COR-L47 (cell line): ENCODE measurements at regions not wholly inside any gene's neighbourhood (a gene's known extent, or its start where the extent isn't known, plus 50 kb on each side); places are given as distances from the start of the nearest gene placed in this dataset.

ENCODE experiments used
- DNase-seq: peaks from one replicate; lab custom pipeline; 2025; lab: John Stamatoyannopoulos, UW

- no peak for DNase-seq
Observed at GRCh38 chr2:120991441-120991840, 255.8 kb downstream of the GLI2 start.

GRCh38 chr2:120992791-120993555 lies 257.3 kb downstream of the GLI2 start:
- no peak for DNase-seq

GRCh38 chr2:120993661-120994060 lies 258.0 kb downstream of the GLI2 start:
- no peak for DNase-seq

- DNase-seq = no peak
Observed at GRCh38 chr2:120994301-120994995, 258.8 kb downstream of the GLI2 start.

- no peak for DNase-seq
Observed at GRCh38 chr2:120995152-120995551, 259.5 kb downstream of the GLI2 start.

GRCh38 chr2:120995656-120996190 lies 260.1 kb downstream of the GLI2 start:
- DNase-seq = no peak

GRCh38 chr2:120999377-121000097 lies 263.9 kb downstream of the GLI2 start:
- DNase-seq = no peak

- DNase-seq = no peak
Observed at GRCh38 chr2:121000804-121001203, 265.1 kb downstream of the GLI2 start.

GRCh38 chr2:121001641-121002040 lies 266.0 kb downstream of the GLI2 start:
- DNase-seq = no peak

GRCh38 chr2:121002597-121002996 lies 266.9 kb downstream of the GLI2 start:
- no peak for DNase-seq

- no peak for DNase-seq
Observed at GRCh38 chr2:121003391-121003790, 267.7 kb downstream of the GLI2 start.

GRCh38 chr2:121004359-121004758 lies 268.7 kb downstream of the GLI2 start:
- no peak for DNase-seq

GRCh38 chr2:121004950-121005349 lies 269.3 kb downstream of the GLI2 start:
- DNase-seq = no peak

GRCh38 chr2:121005453-121005852 lies 269.8 kb downstream of the GLI2 start:
- DNase-seq = no peak

GRCh38 chr2:121006743-121007489 lies 271.2 kb downstream of the GLI2 start:
- DNase-seq = no peak

GRCh38 chr2:121007490-121007853 lies 271.8 kb downstream of the GLI2 start:
- DNase-seq = no peak

GRCh38 chr2:121008975-121009374 lies 273.3 kb downstream of the GLI2 start:
- DNase-seq = no peak

- DNase-seq = no peak
Observed at GRCh38 chr2:121010998-121011397, 274.0 kb downstream of the TFCP2L1 start.

GRCh38 chr2:121014876-121015275 lies 270.1 kb downstream of the TFCP2L1 start:
- no peak for DNase-seq

GRCh38 chr2:121015971-121016485 lies 269.0 kb downstream of the TFCP2L1 start:
- DNase-seq = no peak

- DNase-seq = no peak
Observed at GRCh38 chr2:121017396-121017795, 267.6 kb downstream of the TFCP2L1 start.
